Activated CD4-positive, alpha-beta T cell treated with anti-CD3 and anti-CD28 coated beads, Interleukin-2, Interleukin-4, amounts not matched to agents 100 ng/mL and 50 ng/mL, durations not matched to agents 16 hours and 8 hours (primary cell): ENCODE measurements at regions not wholly inside any gene's neighbourhood (a gene's known extent, or its start where the extent isn't known, plus 50 kb on each side); places are given as distances from the start of the nearest gene placed in this dataset.

Experiments used
- DNase-seq: peaks from one replicate; pipeline ENCODE4 v3.0.0-alpha.2; 2020; ENCODE audit warnings: low spot score

DNA sequence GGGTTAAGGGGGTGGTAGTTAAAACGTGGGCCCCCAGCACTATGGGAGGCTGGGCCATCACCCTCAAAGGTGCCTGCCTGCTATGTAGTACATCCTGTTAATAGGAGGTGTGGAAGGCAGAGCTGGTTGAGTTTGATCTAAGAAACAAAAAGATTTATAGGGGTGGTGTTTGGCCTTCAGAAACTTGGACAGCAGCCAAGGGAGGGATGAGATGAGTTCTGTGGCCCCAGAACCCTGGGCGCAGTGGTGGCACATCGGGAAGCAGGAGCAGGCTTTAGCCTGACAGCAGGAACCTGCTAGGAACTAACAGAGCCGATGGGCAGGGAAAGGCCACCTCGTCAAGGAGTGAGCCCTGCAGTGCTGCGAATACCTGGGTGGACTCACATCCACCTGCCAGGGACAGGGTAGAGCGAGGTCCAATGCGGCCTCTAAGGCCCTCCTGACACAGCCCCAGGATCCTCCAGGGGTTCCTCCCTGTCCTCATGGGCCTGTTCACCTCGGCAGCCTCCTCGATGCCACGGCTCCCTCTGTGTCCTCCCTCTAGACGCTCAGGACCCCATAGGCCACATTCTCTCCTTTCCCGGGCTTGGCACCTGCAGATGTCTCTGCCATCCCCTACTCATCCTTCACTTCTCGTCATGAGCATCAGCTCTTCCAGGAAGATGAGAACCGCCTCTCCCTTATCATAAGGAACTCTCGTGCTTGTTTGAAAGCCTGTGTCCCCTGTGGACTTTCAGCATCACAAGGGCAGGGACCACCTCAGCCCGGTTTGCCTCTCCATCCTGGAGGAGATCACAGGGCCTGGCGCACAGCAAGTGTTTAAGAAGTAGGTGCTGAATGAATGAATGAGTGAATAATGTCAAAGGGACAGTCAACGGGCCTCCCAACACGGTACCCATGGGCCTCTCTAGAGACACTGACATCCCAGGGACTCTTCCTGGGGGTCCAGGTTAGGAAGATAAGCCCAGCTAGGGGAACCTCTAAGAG is 103.5 kb upstream of the TNRC6C start:
- DNase-seq, result no peak

DNA sequence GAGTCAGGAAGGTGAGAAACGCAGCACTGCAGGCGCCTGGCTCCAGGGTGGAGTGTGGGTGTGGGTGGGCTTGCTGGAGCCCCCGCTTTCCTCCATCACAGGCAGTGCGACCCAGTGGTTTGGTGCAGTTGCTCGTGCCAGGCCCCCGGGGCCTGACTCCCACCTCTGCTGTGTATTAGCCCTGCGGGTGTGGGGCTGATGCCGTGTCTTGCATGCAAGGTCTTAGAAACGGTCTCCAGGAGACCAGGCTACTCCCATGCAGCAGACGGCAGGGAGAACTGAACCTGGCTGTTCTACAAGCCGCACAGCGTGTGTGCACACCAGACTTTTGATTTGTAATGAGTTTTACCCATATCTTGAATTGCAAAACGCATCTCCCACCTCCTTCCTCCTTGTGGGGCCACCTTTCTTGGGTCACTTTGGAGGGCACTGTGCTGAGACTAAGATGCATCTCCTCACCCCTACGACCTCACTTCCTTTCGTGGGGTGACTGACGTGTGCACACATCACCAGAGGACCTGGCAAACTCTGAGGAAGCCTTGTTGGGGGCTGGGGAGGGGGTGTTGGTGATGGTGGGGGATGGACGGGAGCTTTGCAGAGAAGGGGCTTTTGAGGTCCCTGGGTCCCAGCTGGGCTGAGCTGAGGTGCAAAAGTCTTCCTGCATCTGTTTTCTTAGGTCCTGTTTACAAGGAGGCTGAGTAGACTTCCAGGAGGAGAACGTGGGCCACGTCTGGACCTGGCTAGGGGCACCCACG is 101.8 kb upstream of the TNRC6C start:
- no peak for DNase-seq

DNA sequence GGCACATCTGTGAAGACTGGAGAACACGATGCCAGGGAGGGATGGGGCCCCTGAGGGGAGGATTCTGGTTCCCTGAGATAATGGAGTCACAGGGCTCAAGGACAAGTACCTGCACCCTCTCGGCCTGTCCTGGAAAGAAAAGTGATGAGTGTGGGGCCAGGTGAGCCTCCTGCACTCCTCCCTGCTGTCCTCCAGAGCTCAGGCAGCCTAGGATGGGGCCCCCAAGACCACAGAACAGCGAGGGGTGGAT is 101.3 kb upstream of the TNRC6C start:
- DNase-seq, result no peak

DNA sequence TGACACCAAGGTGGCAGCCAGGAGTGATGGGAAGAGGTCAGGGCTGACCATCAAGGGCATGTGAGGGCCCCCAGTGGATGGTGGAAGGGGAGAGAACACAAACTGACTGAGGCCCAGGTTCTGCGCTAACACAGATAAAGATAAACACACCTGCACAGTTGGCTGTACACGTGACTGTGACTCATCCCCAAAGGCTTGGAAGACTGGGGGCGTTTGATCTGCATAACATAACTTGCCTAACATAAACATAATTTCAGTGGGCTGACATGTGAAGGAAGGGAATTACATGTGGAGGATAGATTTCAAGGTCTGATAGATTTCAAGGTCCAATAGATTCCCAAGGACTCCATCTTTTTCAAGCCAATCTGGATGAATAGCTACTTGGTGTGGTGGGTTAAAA is 100.9 kb upstream of the TNRC6C start:
- DNase-seq, result no peak

DNA sequence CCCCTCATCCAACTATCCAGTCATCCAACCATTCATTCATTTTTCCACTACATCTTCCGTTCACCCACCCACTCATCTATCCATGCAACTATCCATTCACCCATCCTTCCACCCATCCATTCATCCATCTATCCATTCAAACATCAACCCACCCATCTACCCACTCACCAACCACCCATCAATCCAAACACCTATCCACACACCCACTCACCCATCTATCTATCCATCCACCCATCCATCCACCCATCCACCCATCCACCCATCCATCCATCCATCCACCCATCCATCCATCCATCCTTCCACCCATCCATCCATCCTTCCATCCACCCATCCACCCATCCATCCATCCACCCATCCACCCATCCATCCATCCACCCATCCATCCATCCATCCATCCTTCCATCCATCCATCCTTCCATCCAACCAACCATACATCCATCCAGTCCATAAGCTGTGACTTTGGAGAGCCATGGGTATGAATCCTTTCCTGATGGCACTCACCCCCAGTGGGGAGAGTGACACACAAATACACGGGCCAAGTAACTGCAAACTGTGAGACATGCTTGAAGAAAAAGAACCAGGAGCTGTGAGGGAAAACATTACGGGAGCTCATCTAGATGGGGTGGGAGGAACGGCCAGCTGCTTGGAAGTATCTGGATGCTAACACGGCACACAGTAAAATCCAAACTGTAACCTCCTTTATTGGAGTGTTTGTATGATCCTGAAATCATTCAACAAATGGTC is 100.0 kb upstream of the TNRC6C start:
- DNase-seq, result no peak

DNA sequence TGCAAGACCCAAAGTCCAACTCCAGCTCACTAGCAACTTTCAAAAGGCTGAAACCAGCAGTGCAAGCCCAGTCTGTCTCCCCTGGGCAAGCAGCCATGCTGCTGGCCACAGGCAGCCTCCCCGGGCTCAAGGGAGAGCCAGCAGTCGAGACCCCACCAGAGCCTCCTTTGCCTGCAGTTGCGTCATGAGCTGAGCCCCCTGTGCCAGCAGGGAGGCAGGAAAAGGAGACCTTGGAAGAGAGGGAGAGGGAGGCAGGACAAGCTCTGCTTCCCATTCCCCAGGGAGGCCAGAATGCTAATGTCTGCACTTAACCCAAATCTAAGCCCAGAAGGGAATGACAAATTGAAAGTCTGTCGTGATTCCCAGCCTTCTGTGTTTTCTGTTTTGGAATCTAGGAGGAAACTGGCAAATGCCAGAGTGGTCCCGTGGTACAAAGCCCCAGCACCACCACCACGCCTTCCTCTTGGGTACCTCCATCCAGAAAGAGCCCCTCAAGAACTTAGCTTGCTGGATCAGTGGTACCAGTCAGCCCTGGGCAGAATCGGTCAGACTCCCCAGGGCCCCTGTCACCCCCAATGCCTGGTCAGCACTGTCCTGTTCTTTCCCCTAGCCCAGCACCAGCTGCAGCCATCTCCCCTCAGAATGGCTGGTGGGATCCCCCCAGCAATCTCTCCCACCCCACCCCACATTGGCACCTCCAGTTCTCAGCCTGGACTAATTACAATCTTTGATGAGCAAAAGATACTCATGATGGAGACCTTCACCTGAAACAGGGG is 99.3 kb upstream of the TNRC6C start:
- no peak for DNase-seq

DNA sequence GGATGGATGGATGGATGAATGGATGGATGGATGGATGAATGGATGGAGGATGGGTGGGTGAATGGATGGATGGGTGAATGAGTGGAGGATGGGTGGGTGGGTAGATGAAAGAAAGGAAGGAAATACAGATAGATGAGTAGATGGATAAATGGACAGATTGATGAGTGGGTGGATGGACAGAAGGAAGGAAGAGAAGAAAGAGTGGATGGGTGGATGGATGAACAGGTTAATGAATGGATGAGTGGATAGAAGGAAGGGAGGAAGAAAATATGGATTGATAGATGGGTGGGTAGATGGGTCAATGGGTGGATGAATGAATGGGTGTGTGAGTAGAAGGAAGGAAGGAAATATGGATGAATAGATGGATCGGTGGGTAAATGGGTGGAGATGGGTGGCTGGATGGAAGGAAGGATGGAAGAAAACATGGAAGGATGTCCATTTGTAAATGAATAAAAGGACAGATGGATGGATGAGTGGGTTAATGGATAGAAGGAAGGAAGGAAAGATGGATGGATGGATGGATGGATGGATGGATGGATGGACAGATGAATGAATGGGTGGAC is 97.3 kb upstream of the TNRC6C start:
- DNase-seq, result no peak

DNA sequence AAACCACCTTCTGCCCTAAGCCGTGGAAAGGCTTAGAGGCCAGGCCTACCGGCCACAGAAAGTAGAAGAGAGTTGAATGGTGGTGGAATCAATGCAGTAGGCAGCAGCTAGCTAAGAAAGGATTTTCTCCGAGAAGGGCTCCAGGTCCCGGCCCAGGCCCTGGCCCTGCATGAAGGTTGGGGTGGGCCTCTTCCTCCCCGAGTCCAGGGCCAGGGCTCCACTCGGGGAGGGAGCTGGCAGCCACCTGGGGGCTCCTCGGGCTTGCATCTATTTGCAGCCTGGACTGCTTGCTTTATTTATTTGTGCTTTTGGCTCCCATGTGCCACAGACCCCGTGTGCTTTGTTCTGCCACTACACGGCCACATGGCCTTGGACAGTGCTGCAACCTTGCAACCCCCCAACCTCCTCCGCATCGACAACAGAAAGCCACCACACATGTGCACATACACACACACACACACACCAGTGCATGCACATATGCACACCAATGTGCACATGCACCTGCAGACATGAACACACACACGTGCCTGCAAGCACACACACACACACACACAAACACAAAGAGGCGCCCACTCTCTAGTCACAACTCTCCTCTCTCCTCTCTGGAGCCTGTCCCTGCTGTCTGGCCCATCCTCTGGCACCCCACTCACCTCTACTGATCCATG is 96.4 kb upstream of the TNRC6C start:
- no peak for DNase-seq

DNA sequence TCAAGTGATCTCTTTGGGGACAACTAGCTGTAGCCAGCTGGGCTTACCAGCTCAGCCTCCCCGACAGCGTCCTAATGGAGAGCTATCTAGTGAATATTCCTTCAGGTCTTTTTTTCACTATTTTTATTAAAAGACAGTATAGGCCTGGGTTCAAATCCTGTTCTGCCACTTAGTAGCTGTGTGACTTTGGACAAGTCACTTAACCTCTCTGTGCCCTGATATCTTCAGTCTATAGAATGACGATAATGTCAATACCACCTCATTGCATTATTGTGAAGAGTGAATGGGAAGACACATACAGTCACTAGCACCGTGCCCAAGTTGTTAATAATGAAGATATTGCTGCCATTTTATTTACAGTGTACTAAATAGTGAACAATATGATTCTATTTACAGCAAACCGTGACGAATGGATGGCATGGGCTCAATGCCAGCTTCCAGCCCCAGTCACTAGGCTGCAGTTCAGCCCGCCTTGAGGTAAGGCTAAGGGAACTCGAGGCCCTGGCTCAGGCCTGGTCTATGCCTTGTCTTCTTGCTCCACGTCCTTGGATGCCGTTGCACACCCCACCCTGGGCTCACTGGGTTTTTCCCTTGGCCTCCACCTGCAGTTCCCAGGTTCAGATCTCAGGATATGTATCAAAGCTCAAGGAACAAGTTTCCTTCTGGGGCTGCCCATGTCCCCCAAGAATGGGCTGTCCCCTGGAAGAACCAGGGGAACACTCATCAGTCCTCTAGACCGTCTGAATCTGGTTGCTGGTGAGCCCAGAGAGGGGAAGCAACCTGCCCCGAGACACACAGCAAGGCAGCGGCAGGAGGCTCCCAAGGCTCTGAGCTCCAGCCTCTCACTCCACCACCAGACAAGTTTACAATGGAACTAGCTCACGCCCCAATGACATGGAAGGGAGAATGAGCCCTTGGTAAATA is 95.4 kb upstream of the TNRC6C start:
- DNase-seq, result no peak

DNA sequence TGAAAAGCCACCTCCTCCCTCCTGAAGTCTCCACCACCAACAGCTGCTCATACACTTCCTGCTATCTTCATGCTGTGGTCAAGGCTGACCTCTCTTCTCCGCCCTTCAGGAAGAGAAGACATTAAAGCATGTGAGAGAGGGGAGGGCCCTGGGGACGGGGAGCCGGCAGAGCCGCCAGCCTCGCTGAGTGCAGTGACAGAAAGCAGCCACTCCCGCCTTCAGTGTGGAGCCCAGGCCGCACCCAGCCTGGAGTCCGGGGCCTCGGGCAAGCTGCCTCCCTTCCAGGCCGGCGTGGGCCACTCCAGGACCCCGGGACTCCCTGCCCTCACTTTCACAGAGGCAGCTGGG is 94.7 kb upstream of the TNRC6C start:
- no peak for DNase-seq

DNA sequence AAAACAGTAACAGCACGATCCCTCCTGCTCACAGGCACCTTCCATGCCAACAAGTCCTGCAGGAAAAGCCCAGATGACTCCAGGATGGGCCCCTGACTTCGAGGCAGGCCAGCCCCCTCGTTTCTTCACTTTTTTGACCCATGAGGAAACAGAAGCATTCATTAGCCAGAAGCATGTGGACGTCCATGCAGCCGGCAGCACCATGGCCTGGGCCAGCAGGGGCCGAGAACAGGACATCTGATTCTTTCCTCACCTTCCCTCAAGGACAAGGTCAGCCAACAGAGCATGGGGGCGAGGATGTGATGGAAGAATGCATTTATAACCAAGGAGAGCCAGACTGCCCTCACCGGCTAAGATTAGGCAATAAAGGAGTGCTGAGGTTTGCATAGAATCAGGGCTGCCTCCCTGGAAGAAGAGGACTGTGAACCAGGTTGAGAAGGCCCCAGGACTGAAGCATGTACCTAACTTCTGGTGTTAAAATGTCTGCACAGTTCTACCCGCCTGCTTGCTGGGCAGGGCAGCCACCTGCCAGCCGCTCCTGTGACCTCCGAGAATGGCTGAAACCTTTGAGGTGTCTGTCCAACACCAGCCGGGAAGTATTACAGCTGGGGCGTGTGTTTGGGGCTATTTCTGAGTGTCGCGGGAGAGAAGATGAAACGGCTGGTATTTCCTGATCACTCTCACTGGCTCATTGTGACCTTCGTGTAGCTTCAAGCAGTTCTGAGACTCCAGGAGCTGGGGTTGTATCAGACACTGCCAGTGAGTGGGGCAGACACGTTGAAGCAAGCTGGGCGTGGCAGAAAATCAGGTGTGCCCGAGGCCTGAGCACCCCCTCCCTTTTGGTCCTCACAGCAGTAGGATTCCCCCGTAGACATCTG is 94.0 kb upstream of the TNRC6C start:
- DNase-seq, result no peak

DNA sequence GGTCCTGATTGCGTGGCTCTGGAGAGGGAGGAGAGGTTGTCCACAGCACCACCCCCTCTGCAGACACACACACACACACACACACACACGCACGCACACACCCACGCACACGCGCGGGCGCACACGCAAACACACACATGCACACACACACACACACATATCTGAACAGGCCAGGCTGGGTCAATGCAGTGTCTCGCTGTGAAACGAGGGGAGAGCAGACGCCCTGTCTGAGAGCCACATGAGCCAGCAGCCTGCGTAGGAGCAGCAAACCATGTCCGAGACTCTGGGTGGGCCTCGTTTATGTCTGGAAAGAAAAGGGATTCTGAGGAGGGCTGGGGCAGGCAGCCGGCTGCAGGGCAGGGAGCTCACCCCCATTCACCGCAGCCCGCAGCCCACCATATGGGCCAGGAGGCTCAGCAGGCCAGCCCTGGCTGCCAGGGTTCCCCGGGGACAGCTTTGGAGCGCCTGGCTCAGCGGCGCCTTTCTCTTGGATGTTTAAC is 93.3 kb upstream of the TNRC6C start:
- DNase-seq, result no peak

DNA sequence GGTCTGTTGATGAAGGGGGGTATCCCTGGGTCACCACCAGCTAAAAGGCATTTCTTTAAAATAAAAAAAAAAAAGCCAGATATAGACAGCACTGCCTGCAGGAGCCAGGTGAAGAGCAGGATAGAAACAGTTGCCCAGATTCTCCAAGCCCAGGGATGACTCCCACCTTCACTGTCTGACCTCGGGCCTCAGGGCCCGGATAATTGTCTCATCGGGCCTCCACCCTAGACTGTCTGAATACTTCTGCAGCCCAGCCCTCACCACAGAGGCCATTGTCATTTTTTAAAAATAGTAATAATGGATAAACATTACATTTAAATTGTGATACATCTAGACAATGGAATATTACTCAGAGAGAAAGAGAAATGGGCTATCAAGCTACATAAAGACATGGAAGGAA is 92.8 kb upstream of the TNRC6C start:
- no peak for DNase-seq

DNA sequence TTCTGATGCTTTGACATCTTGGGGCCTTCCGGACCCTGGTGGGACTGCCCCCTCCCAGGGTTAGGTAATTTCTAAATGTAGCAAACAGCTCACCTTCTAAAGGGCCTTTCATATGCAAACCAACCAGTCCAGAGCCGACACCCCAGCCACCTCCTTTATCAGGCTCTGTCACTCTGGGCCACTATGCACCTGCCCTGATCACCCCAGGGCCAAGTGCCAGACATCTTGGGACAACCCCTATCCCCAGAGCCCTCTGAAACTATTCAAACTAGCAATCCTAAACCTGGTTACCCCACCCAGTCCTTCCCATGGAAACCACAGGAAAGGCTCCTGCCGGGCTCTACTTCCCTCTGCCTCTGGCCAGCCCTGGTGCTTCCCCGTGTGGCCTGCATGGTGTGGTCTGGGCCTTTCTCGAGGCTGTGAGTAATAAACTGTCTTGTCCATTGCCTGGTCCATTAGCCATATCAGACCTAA is 91.2 kb upstream of the TNRC6C start:
- no peak for DNase-seq

DNA sequence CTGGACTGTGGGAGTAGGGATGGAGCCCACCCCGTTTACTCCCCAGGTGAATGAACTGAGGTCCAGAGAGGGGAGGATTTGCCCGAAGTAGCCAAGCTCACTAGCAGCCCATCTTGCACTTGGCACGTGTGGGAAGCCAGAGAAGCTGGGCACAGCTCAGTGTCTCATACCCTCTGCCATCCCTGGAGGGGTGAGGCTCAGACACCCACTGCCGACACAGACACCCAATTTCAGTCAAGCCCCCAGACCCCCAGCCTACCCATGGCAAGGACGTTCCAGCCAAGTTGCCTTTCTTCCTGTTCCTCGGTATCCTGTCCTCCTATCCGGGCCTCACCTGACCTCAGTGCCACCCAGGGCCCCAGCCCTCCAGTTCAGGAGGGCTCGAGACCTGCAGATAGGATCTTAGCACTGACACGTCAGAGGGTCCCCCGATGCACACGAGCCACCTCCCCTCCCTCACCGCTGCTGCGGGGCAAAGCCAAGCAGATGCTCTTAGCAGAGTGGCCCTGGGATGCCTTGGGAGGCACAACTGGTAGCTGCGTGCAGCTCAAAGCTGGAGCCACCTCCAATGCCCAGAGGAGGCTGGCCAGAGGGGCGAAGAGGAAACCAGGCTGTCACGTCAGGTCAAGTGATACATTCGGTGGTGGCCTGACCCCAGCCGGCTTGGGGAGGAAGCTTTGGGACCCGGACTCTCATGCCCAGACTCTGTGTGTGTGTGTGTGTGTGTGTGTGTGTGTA is 90.4 kb upstream of the TNRC6C start:
- no peak for DNase-seq

DNA sequence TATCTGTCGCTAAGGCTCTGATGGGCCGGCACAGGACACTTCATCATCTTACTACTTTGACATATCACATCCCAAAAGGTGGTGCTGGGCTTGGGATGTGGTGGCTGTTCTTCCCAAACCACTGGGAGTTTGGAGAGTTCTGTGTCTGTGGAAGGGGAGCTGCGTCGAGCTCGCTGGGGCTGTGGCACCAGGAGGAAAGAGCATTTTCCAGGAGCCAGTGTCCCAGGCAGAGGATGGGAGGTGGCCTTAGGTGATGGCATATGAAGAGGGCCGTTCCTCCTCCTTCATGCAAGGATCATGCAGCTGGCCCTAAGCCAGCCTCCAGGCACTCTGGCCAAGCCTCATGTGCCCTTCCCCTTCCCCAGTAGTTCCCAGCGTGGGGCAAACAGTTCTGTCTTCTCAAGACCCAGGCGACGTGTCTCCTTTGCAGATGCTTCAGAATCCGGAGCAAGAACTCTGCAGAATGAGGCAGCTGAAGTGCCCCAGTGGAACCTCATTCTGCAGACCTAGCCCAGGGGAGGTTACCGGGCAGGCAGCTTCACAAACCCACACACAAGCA is 89.4 kb upstream of the TNRC6C start:
- DNase-seq, result no peak

DNA sequence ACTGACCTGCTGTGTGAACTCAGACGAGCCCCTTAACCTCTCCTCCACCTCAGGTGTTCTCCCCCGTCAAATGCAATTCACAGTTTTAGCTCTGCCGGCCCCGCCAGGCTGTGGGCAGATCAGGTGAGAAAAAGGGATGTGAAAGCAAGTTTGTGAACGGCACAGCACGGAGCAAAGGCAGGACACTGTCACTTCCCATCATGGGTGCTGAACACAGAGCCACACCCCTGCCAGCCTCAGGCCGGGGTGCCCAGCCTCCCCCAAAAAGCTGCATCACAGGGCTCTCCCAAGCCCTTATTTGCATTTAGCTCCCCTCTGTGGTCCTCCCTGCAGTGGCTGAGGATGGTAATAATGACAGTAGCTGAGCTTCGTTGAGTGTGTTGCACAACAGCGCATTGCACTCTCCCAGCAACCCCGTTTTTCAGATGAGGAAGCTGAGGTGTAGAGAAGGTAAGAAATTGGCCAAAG is 88.8 kb upstream of the TNRC6C start:
- no peak for DNase-seq

DNA sequence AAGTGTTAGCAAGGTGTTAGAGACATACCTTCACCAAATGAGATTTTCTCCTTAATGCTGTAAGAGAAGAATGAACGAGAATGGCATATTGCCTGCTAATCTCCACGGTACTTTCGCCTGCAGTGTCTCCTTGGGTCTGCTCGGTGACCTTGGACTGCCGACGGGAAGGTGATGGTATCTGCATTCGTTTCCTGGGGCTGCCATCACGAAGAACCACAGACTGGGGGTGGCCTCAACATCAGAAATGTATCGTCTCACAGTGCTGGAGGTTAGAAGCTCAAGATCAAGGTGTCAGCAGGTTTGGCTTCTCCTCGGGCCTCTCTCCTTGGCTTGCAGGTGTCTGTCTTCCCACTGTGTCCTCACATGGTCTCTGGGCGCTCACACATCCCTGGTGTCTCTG is 86.3 kb upstream of the TNRC6C start:
- no peak for DNase-seq
